H1 (cell line): ENCODE measurements at regions not wholly inside any gene's neighbourhood (a gene's known extent, or its start where the extent isn't known, plus 50 kb on each side); places are given as distances from the start of the nearest gene placed in this dataset.

Experiments
- CTCF ChIA-PET: fragments of 300-600 bp; sonication (Branson Sonifier 250); formaldehyde crosslinking; loops from one replicate; lab custom pipeline; 2021; ENCODE audit not compliant: partially characterized antibody; lab: Charles Lee
- POLR2A ChIA-PET: fragments of 300-600 bp; sonication (Branson Sonifier 250); formaldehyde crosslinking; loops from one replicate; lab custom pipeline; 2021; ENCODE audit warnings: inconsistent platforms; ENCODE audit not compliant: partially characterized antibody; lab: Charles Lee
- DNase-seq, 2 experiments: peaks; one replicate each; pipeline versions ENCODE4 v3.0.0 to v3.0.0-alpha.2; 2010 to 2022; ENCODE audit warnings: low spot score in 2 of 2, low read depth in 1 of 2, mixed read lengths in 1 of 2
- FAIRE-seq: peaks from 2 replicates; lab custom pipeline; 2011; peaks lifted over from hg19 to GRCh38; lab: Jason Lieb, UNC
- H2AFZ ChIP-seq: 2 replicates; pipeline ENCODE4 v1.8.1; 2012; ENCODE audit warnings: low read length, inconsistent platforms
- H2AK5ac ChIP-seq: 2 replicates; pipeline ENCODE4 v1.6.1; 2013; ENCODE audit warnings: low read depth, low read length
- H2BK120ac ChIP-seq: replicated peaks from 2 replicates; pipeline ENCODE3; 2013; ENCODE audit warnings: low read depth, low read length, inconsistent platforms
- H2BK12ac ChIP-seq: 2 replicates; pipeline ENCODE4 v1.6.1; 2013; ENCODE audit warnings: low read depth, low read length
- H2BK15ac ChIP-seq: 2 replicates; pipeline ENCODE4 v1.6.1; 2013; ENCODE audit warnings: low read length
- H2BK20ac ChIP-seq: 2 replicates; pipeline ENCODE4 v1.6.1; 2013; ENCODE audit warnings: low read length
- H2BK5ac ChIP-seq: 2 replicates; pipeline ENCODE4 v1.6.1; 2013; ENCODE audit warnings: low read depth, low read length
- H3K14ac ChIP-seq: 2 replicates; pipeline ENCODE4 v1.6.1; 2013; ENCODE audit warnings: inconsistent platforms; ENCODE audit not compliant: insufficient read length
- H3K18ac ChIP-seq: 2 replicates; pipeline ENCODE4 v1.6.1; 2013; ENCODE audit warnings: low read length; ENCODE audit errors: extremely low read depth
- H3K23ac ChIP-seq: 2 replicates; pipeline ENCODE4 v1.6.1; 2013; ENCODE audit warnings: inconsistent platforms; ENCODE audit not compliant: insufficient read length
- H3K23me2 ChIP-seq: 2 replicates; pipeline ENCODE4 v1.6.1; 2013; ENCODE audit warnings: low read depth, low read length
- H3K27ac ChIP-seq: 2 replicates; pipeline ENCODE4 v1.6.1; 2011; ENCODE audit warnings: low read depth, low read length, inconsistent platforms
- H3K27me3 ChIP-seq, 4 experiments: replicated peaks in 1 of 4; 1 replicate in 1 of 4; 2 replicates in 3 of 4; pipeline versions ENCODE4 v1.6.1 to v1.8.1; 2011 to 2013; ENCODE audit warnings: low read length in 3 of 4, mild to moderate bottlenecking in 3 of 4, inconsistent platforms in 2 of 4, mixed read lengths in 2 of 4, moderate library complexity in 1 of 4; ENCODE audit not compliant: control insufficient read depth in 3 of 4, insufficient read depth in 3 of 4; ENCODE audit errors: extremely low read depth in 1 of 4
- H3K36me3 ChIP-seq, 4 experiments: 2 replicates each; pipeline versions ENCODE4 v1.6.1 to v1.8.1; 2011 to 2013; ENCODE audit warnings: mild to moderate bottlenecking in 4 of 4, low read length in 3 of 4, moderate library complexity in 2 of 4, control low read depth in 1 of 4, inconsistent platforms in 1 of 4; ENCODE audit not compliant: insufficient read depth in 4 of 4, control insufficient read depth in 2 of 4
- H3K4ac ChIP-seq: replicated peaks from 2 replicates; pipeline ENCODE3; 2013; ENCODE audit warnings: low read length, low read depth, mixed read lengths, inconsistent platforms; ENCODE audit not compliant: insufficient read length
- H3K4me1 ChIP-seq, 4 experiments: replicated peaks in 1 of 4; 1 replicate in 1 of 4; 2 replicates in 3 of 4; pipeline versions ENCODE4 v1.6.1 to v1.8.1; 2011 to 2013; ENCODE audit warnings: low read length in 3 of 4, inconsistent platforms in 2 of 4, mixed read lengths in 1 of 4; ENCODE audit not compliant: insufficient read depth in 4 of 4, control insufficient read depth in 3 of 4
- H3K4me2 ChIP-seq, 2 experiments: 2 replicates each; pipeline versions ENCODE4 v1.6.1 to v1.8.1; 2011 to 2013; ENCODE audit warnings: low read depth in 2 of 2, low read length in 2 of 2, control low read depth in 1 of 2, inconsistent platforms in 1 of 2, mild to moderate bottlenecking in 1 of 2; ENCODE audit not compliant: insufficient read depth in 1 of 2
- H3K4me3 ChIP-seq, 4 experiments: fragments of 200-600, 300-600 bp in 1 of 4; sonication (generic), shearing (Covaris generic), sonication (Bioruptor Twin) in 1 of 4; 2 replicates each; pipeline versions ENCODE4 v1.5.1 to v1.8.1; 2011 to 2016; ENCODE audit warnings: low read length in 4 of 4, low read depth in 3 of 4, control low read depth in 2 of 4, inconsistent platforms in 2 of 4, mild to moderate bottlenecking in 2 of 4, mixed read lengths in 1 of 4, moderate library complexity in 1 of 4; ENCODE audit not compliant: insufficient read depth in 2 of 4; ENCODE audit errors: extremely low read depth in 1 of 4
- H3K56ac ChIP-seq: replicated peaks from 2 replicates; pipeline ENCODE3; 2013; ENCODE audit warnings: low read depth, mild to moderate bottlenecking, mixed read lengths, low read length, inconsistent platforms; ENCODE audit not compliant: insufficient read length
- H3K79me1 ChIP-seq: 2 replicates; pipeline ENCODE4 v1.6.1; 2013; ENCODE audit warnings: low read depth, low read length, control low read depth
- H3K79me2 ChIP-seq, 2 experiments: 2 replicates each; pipeline versions ENCODE4 v1.6.1 to v1.8.1; 2012 to 2013; ENCODE audit warnings: low read length in 2 of 2, mild to moderate bottlenecking in 2 of 2, inconsistent platforms in 1 of 2; ENCODE audit not compliant: insufficient read depth in 2 of 2, control insufficient read depth in 1 of 2
- H3K9ac ChIP-seq, 4 experiments: replicated peaks in 1 of 4; 1 replicate in 1 of 4; 2 replicates in 3 of 4; pipeline versions ENCODE4 v1.6.1 to v1.8.1; 2011 to 2013; ENCODE audit warnings: low read depth in 3 of 4, low read length in 3 of 4, control low read depth in 2 of 4, mild to moderate bottlenecking in 2 of 4, moderate library complexity in 2 of 4, inconsistent platforms in 1 of 4; ENCODE audit errors: extremely low read depth in 1 of 4
- H3K9me3 ChIP-seq, 2 experiments: 2 replicates each; pipeline versions ENCODE4 v1.6.1 to v1.8.1; 2012 to 2013; ENCODE audit warnings: mild to moderate bottlenecking in 2 of 2, moderate library complexity in 2 of 2, control low read depth in 1 of 2, inconsistent platforms in 1 of 2, low read depth in 1 of 2, low read length in 1 of 2, mixed read lengths in 1 of 2; ENCODE audit not compliant: insufficient read depth in 2 of 2
- H4K20me1 ChIP-seq, 2 experiments: replicated peaks in 1 of 2; 2 replicates each; pipeline versions ENCODE3 to v1.8.1; 2011 to 2013; ENCODE audit warnings: inconsistent platforms in 2 of 2, low read length in 2 of 2, mild to moderate bottlenecking in 1 of 2; ENCODE audit not compliant: insufficient read depth in 2 of 2, control insufficient read depth in 1 of 2
- H4K5ac ChIP-seq: 2 replicates; pipeline ENCODE4 v1.6.1; 2013; ENCODE audit warnings: low read length, low read depth, mixed read lengths, inconsistent platforms; ENCODE audit not compliant: insufficient read length
- H4K8ac ChIP-seq: 2 replicates; pipeline ENCODE4 v1.8.0; 2013; ENCODE audit warnings: mild to moderate bottlenecking, moderate library complexity, low read length, inconsistent platforms; ENCODE audit not compliant: insufficient read depth; ENCODE audit errors: extremely low read depth
- H4K91ac ChIP-seq: replicated peaks from 2 replicates; pipeline ENCODE3; 2013; ENCODE audit warnings: low read length, mixed read lengths, inconsistent platforms; ENCODE audit not compliant: insufficient read length
- CREB1 ChIP-seq: IDR thresholded peaks from 2 replicates; pipeline ENCODE4 v1.6.1; 2012; ENCODE audit warnings: inconsistent platforms
- FOSL1 ChIP-seq: IDR thresholded peaks from 2 replicates; pipeline ENCODE4 v1.6.1; 2011; ENCODE audit warnings: mild to moderate bottlenecking, low read depth, low read length, moderate library complexity; ENCODE audit not compliant: insufficient read depth
- HDAC6 ChIP-seq: IDR thresholded peaks from one replicate; pipeline ENCODE4 v1.7.1; 2012; ENCODE audit warnings: low read depth, mild to moderate bottlenecking, inconsistent platforms, low read length, moderate library complexity
- KDM1A ChIP-seq: fragments of 200-600, 300-600 bp; sonication (generic); IDR thresholded peaks from 2 replicates; pipeline ENCODE4 v1.7.1; 2016; ENCODE audit warnings: mild to moderate bottlenecking, low read length, borderline replicate concordance
- RAD21 ChIP-seq, 2 experiments: IDR thresholded peaks in 1 of 2; conservative IDR thresholded peaks in 1 of 2; 2 replicates each; pipeline ENCODE4 v1.6.1; 2011; ENCODE audit warnings: low read depth in 2 of 2, low read length in 2 of 2, improper control_type of control experiment in 1 of 2, inconsistent platforms in 1 of 2, mild to moderate bottlenecking in 1 of 2, moderate library complexity in 1 of 2
- RBBP5 ChIP-seq: IDR thresholded peaks from 2 replicates; pipeline ENCODE4 v1.7.1; 2012; ENCODE audit warnings: low read depth, mild to moderate bottlenecking, inconsistent platforms, low read length, moderate library complexity, borderline replicate concordance
- RXRA ChIP-seq: IDR thresholded peaks from 2 replicates; pipeline ENCODE4 v1.6.1; 2011; ENCODE audit warnings: low read depth, mild to moderate bottlenecking, low read length, moderate library complexity; ENCODE audit not compliant: insufficient read depth
- SIX5 ChIP-seq: IDR thresholded peaks from 2 replicates; pipeline ENCODE4 v1.6.1; 2011; ENCODE audit warnings: mild to moderate bottlenecking, low read depth, low read length
- SP2 ChIP-seq: IDR thresholded peaks from 2 replicates; pipeline ENCODE4 v1.6.1; 2012; ENCODE audit warnings: mild to moderate bottlenecking, low read length, inconsistent platforms
- TAF1 ChIP-seq: IDR thresholded peaks from 2 replicates; pipeline ENCODE4 v1.6.1; 2011; ENCODE audit warnings: mild to moderate bottlenecking, low read depth, low read length
- ZNF274 ChIP-seq: IDR thresholded peaks from 2 replicates; pipeline ENCODE4 v1.7.0; 2012; ENCODE audit warnings: low read length, borderline replicate concordance; ENCODE audit errors: extremely low read depth
- WGBS, 2 experiments: shearing (Covaris generic) in 1 of 2; methylation state at CpG; one replicate each; pipeline versions ENCODE4 v1.1.6 to v1.1.7; 2013 to 2015; ENCODE audit warnings: low lambda C conversion rate in 2 of 2, mixed read lengths in 2 of 2, inconsistent platforms in 1 of 2, low coverage in 1 of 2, missing lambda C conversion rate in 1 of 2; ENCODE audit not compliant: insufficient replicate concordance in 2 of 2, insufficient coverage in 1 of 2, insufficient read length in 1 of 2; ENCODE audit errors: extremely low coverage in 1 of 2, missing lambda C conversion rate in 1 of 2; 5-methylcytosine and 5-hydroxymethylcytosine counted together
- TF ChIP-seq, protein P1 (sequence below): IDR thresholded peaks from 2 replicates; pipeline ENCODE4 v1.6.1; 2012; ENCODE audit warnings: low read length, inconsistent platforms
- TF ChIP-seq, protein P2 (sequence below): IDR thresholded peaks from 2 replicates; pipeline ENCODE4 v1.6.1; 2012; ENCODE audit warnings: inconsistent platforms

DNA sequence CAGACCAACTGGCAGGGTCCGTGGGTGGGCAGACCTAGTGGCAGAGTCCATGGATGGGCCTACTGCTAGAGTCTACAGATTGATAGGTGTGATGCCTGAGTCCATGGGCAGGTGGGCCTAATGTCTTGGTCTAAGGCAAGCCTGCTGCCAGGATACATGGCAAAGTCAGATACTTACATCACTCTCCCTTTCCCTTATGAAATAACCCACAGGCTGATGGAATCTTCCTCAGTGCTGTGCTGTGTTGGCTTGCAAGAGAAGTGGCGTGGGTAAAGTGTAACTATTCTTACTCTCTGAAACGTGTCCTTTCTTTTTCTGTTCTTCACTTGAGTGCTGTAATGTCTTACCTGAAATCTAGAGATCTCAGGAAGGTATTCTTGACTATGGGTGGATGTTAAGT, 67.3 kb upstream of the ADRB2 start:
- Histone ChIP-seq H3K56ac (no peak overlapping the region), H3K4me2 (no peak overlapping the region), H2BK15ac (no peak overlapping the region), H2BK5ac (no peak overlapping the region), H3K23me2 (no peaks in the 10 kb centered on the region), H2BK120ac (no peak overlapping the region), H2BK12ac (no peak overlapping the region), H3K9ac (no peak overlapping the region), H4K91ac (no peak overlapping the region), H3K27ac (no peak overlapping the region), H3K4me1 (no peaks in the 10 kb centered on the region), H4K8ac (no peak overlapping the region), H3K27me3 (no peaks in the 10 kb centered on the region), H3K9me3 (no peaks in the 10 kb centered on the region), H3K14ac (no peak overlapping the region), H3K4me3 (no peak overlapping the region), H2AFZ (no peak overlapping the region), H3K79me2 (no peaks in the 10 kb centered on the region), H3K18ac (no peak overlapping the region), H3K36me3 (no peaks in the 10 kb centered on the region), H2BK20ac (no peak overlapping the region), H3K4ac (no peak overlapping the region), H4K5ac (no peak overlapping the region), H2AK5ac (no peak overlapping the region), H3K23ac (no peak overlapping the region), H4K20me1 (no peaks in the 10 kb centered on the region), H3K79me1 (no peaks in the 10 kb centered on the region)
- TF ChIP-seq, protein P1, sequence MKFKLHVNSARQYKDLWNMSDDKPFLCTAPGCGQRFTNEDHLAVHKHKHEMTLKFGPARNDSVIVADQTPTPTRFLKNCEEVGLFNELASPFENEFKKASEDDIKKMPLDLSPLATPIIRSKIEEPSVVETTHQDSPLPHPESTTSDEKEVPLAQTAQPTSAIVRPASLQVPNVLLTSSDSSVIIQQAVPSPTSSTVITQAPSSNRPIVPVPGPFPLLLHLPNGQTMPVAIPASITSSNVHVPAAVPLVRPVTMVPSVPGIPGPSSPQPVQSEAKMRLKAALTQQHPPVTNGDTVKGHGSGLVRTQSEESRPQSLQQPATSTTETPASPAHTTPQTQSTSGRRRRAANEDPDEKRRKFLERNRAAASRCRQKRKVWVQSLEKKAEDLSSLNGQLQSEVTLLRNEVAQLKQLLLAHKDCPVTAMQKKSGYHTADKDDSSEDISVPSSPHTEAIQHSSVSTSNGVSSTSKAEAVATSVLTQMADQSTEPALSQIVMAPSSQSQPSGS, result no peak
- TF ChIP-seq ZNF274, result no peak
- TF ChIP-seq FOSL1, result no peak
- no peak for TF ChIP-seq RBBP5
- TF ChIP-seq KDM1A, result no peak
- TF ChIP-seq SIX5, result no peak
- no peak for TF ChIP-seq SP2
- no peak for TF ChIP-seq HDAC6
- TF ChIP-seq CREB1, result no peak
- TF ChIP-seq, protein P2, sequence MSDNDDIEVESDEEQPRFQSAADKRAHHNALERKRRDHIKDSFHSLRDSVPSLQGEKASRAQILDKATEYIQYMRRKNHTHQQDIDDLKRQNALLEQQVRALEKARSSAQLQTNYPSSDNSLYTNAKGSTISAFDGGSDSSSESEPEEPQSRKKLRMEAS, result no peak
- no peak for TF ChIP-seq RAD21 (IDR thresholded peaks at IDR 0.05 in 1 of 2, conservative IDR thresholded peaks at IDR 0.05 in 1 of 2; ENCODE audit: low read depth in 2 of 2, low read length in 2 of 2)
- no peak for TF ChIP-seq TAF1
- TF ChIP-seq RXRA, result no peak
- ChIA-PET CTCF (no interaction called here), POLR2A (no interaction called here)
- no peak for DNase-seq
- WGBS, 2 experiments, result 71% methylated on average over 3 of the region's 3 CpGs; no CpG with 5 or more reads in 1 of the 2 experiments
- FAIRE-seq, result no peak
